HCT116 (cell line): ENCODE measurements at regions not wholly inside any gene's neighbourhood (a gene's known extent, or its start where the extent isn't known, plus 50 kb on each side); places are given as distances from the start of the nearest gene placed in this dataset.

ENCODE experiments used
- ATF3 ChIP-seq: IDR thresholded peaks from 2 replicates; pipeline ENCODE4 v1.6.1; 2012
- CTCF ChIP-seq, 3 experiments: fragments of 200-600 bp in 1 of 3; sonication (generic) in 1 of 3; IDR thresholded peaks in 2 of 3; conservative IDR thresholded peaks in 1 of 3; 2 replicates each; pipeline ENCODE4 v1.5.1; 2012 to 2017; ENCODE audit warnings: low read depth in 2 of 3, low read length in 2 of 3, antibody characterized with exemption in 1 of 3, borderline replicate concordance in 1 of 3, control low read depth in 1 of 3, mild to moderate bottlenecking in 1 of 3, mixed read lengths in 1 of 3, mixed run types in 1 of 3, moderate library complexity in 1 of 3; ENCODE audit not compliant: insufficient read depth in 1 of 3
- EZH2 ChIP-seq: fragments of 200-600 bp; sonication (generic); IDR thresholded peaks from 2 replicates; pipeline ENCODE4 v1.6.1; 2017; ENCODE audit warnings: antibody characterized with exemption, mixed run types
- EZH2phosphoT487 ChIP-seq: fragments of 200-600 bp; IDR thresholded peaks from 2 replicates; pipeline ENCODE4 v1.6.1; 2018; ENCODE audit warnings: antibody characterized with exemption, borderline replicate concordance
- MAX ChIP-seq: IDR thresholded peaks from 2 replicates; pipeline ENCODE4 v1.6.1; 2012
- POLR2AphosphoS5 ChIP-seq: IDR thresholded peaks from 2 replicates; pipeline ENCODE4 v1.6.1; 2011; ENCODE audit warnings: mild to moderate bottlenecking, low read depth, low read length, moderate library complexity
- RAD21 ChIP-seq: IDR thresholded peaks from 2 replicates; pipeline ENCODE4 v1.6.1; 2012; ENCODE audit warnings: low read depth, mild to moderate bottlenecking
- SIN3A ChIP-seq: IDR thresholded peaks from 2 replicates; pipeline ENCODE4 v1.6.1; 2012; ENCODE audit warnings: low read depth
- SP1 ChIP-seq: IDR thresholded peaks from 2 replicates; pipeline ENCODE4 v1.6.1; 2012; ENCODE audit warnings: low read depth
- YY1 ChIP-seq: IDR thresholded peaks from 2 replicates; pipeline ENCODE4 v1.6.1; 2011; ENCODE audit warnings: low read length, low read depth, moderate library complexity, mild to moderate bottlenecking; ENCODE audit not compliant: insufficient replicate concordance; ENCODE audit errors: extremely low read depth
- ZFX ChIP-seq: fragments of 450-650 bp; IDR thresholded peaks from 2 replicates; pipeline ENCODE4 v1.6.1; 2017

- no peak for TF ChIP-seq CTCF (IDR thresholded peaks at IDR 0.05 in 2 of 3, conservative IDR thresholded peaks at IDR 0.05 in 1 of 3; ENCODE audit: borderline replicate concordance in 1 of 3, insufficient read depth in 1 of 3, low read depth in 2 of 3, low read length in 2 of 3)
- no peak for TF ChIP-seq EZH2phosphoT487
- no peak for TF ChIP-seq SP1
- no peak for TF ChIP-seq RAD21
- no peak for TF ChIP-seq ZFX
- no peak for TF ChIP-seq ATF3
- TF ChIP-seq YY1 = no peak
- no peak for TF ChIP-seq MAX
- TF ChIP-seq SIN3A = no peak
- TF ChIP-seq EZH2 = no peak
- TF ChIP-seq POLR2AphosphoS5 = no peak
These were observed 331.9 kb upstream of the RGS6 start for GRCh38 chr14:71600309-71600708.
